ENCODE measurements at regions not wholly inside any gene's neighbourhood (a gene's known extent, or its start where the extent isn't known, plus 50 kb on each side); places are given as distances from the start of the nearest gene placed in this dataset.

DNA sequence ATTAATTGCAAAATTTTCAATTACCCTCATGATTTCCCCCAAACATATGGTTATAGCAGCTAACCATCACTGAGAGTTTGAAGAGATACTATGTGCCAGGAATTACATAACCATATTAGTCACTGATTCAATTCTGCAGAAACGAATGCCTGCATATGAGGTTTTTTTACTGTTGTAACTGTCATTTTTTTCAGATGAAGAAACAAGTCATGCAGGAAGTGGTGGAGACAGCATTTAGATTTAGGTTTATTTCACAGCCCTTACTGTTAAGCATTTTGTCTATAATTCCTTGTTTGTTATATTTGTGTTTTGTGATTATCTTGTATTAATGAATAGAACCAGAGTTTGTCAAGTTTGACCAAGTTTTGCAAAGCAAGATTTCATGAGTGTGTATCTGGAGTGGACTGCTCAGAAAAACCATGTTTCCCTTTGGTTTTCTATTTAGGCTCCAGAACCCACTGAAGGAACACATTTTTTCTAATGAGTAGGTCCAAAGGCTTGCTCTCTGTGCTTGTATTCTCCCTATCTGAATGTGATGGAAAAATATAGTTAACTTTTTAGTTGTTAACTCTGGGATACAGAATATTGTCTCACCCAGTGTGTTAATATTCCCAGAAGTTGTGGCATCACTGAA, 308.5 kb upstream of the ADAMTS5 start:
- Histone ChIP-seq H2AFZ (replicated peaks) (peak overlapping the region; percentile 6), H3K27ac (no peak overlapping the region), H3F3A (ENCODE audit: low read depth) (no peaks in the 10 kb centered on the region), H3K4me1 (no peaks in the 10 kb centered on the region), H3K4me2 (no peak overlapping the region), H3K27me3 (no peaks in the 10 kb centered on the region), H3K9ac (no peak overlapping the region), H3K4me3 (no peak overlapping the region), H3K36me3 (no peaks in the 10 kb centered on the region), H3K79me2 (ENCODE audit: low read depth) (no peaks in the 10 kb centered on the region), H3K9me3 (ENCODE audit: low read depth) (no peaks in the 10 kb centered on the region), H4K20me1 (ENCODE audit: low read depth) (no peaks in the 10 kb centered on the region)
- Mint-ChIP-seq H3K9me3 (no peaks in the 10 kb centered on the region), H3K4me3 (no peak overlapping the region), H3K27me3 (ENCODE audit: insufficient read depth, low read depth) (no peaks in the 10 kb centered on the region), H3K27ac (no peak overlapping the region), H3K36me3 (no peaks in the 10 kb centered on the region), H3K4me1 (no peaks in the 10 kb centered on the region)
- DNase-seq (ENCODE audit: low spot score): no peak
- no peak for TF ChIP-seq EZH2phosphoT487 (IDR thresholded peaks at IDR 0.05)
- TF ChIP-seq, protein P1, sequence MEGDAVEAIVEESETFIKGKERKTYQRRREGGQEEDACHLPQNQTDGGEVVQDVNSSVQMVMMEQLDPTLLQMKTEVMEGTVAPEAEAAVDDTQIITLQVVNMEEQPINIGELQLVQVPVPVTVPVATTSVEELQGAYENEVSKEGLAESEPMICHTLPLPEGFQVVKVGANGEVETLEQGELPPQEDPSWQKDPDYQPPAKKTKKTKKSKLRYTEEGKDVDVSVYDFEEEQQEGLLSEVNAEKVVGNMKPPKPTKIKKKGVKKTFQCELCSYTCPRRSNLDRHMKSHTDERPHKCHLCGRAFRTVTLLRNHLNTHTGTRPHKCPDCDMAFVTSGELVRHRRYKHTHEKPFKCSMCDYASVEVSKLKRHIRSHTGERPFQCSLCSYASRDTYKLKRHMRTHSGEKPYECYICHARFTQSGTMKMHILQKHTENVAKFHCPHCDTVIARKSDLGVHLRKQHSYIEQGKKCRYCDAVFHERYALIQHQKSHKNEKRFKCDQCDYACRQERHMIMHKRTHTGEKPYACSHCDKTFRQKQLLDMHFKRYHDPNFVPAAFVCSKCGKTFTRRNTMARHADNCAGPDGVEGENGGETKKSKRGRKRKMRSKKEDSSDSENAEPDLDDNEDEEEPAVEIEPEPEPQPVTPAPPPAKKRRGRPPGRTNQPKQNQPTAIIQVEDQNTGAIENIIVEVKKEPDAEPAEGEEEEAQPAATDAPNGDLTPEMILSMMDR (IDR thresholded peaks at IDR 0.05): no peak
- no peak for TF ChIP-seq EZH2 (IDR thresholded peaks at IDR 0.05)

DNA sequence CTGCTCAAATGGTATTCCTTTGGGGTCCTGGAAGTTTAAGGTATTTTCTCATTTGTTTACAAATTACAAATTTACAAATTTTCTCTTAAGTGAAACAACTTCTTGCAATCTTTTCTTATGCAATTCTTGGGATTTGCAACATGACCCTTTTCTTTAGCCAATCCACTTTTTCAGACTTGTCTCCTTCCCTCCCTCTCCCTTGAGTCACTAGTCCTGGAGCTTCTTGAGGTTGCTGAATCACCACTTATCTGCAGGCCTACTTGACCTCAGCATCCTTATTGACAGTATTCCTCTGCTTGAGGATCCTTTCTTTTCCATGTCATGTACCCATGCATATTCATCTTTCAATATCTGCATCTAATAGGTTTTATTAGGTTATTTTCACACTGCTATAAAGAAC, 302.8 kb upstream of the ADAMTS5 start:
- Histone ChIP-seq H3K36me3 (no peaks in the 10 kb centered on the region), H3K9me3 (ENCODE audit: low read depth) (no peaks in the 10 kb centered on the region), H3K9ac (no peak overlapping the region), H3K4me3 (no peak overlapping the region), H3K79me2 (ENCODE audit: low read depth) (no peaks in the 10 kb centered on the region), H2AFZ (replicated peaks) (no peak overlapping the region), H3K4me2 (no peak overlapping the region), H3K27ac (no peak overlapping the region), H3K4me1 (no peaks in the 10 kb centered on the region), H3F3A (ENCODE audit: low read depth) (no peaks in the 10 kb centered on the region), H4K20me1 (ENCODE audit: low read depth) (no peaks in the 10 kb centered on the region), H3K27me3 (no peaks in the 10 kb centered on the region)
- Mint-ChIP-seq H3K9me3 (no peaks in the 10 kb centered on the region), H3K4me1 (no peaks in the 10 kb centered on the region), H3K27me3 (ENCODE audit: insufficient read depth, low read depth) (no peaks in the 10 kb centered on the region), H3K27ac (no peak overlapping the region), H3K36me3 (no peaks in the 10 kb centered on the region), H3K4me3 (no peak overlapping the region)
- DNase-seq (ENCODE audit: low spot score): no peak
- no peak for TF ChIP-seq EZH2 (IDR thresholded peaks at IDR 0.05)

DNA sequence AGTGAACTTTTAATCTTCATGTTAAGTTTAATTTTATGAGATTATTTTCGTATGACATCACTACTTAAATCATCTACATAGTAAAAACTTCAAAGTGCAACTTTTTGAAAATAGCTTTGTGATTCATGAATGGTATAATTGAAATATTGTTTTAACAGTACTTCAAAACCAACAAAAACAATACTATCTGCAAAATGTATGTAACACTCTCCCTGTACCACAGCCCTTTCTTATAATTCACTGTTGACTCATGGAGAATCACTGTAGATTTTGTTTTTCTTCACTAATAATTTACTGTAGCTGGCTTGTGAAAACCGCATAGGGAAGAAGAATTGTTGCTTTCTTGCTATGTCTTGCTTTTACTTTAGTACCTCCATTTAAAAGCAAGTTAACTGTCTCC, 301.4 kb upstream of the ADAMTS5 start:
- H3K9me3 Mint-ChIP-seq: no peaks in the 10 kb centered on the region
- Histone ChIP-seq H3K9me3 (ENCODE audit: low read depth) (no peaks in the 10 kb centered on the region), H3K4me3 (no peak overlapping the region), H3K79me2 (ENCODE audit: low read depth) (no peaks in the 10 kb centered on the region), H3K36me3 (no peaks in the 10 kb centered on the region), H4K20me1 (ENCODE audit: low read depth) (no peaks in the 10 kb centered on the region), H3K9ac (no peak overlapping the region), H2AFZ (replicated peaks) (no peak overlapping the region), H3K27me3 (no peaks in the 10 kb centered on the region), H3K27ac (no peak overlapping the region), H3K4me2 (no peak overlapping the region), H3F3A (ENCODE audit: low read depth) (no peaks in the 10 kb centered on the region), H3K4me1 (no peaks in the 10 kb centered on the region)
- DNase-seq (ENCODE audit: low spot score): no peak
- H3K27me3 Mint-ChIP-seq (ENCODE audit: insufficient read depth, low read depth): no peaks in the 10 kb centered on the region
- TF ChIP-seq, protein P1 (IDR thresholded peaks at IDR 0.05): no peak
- no peak for TF ChIP-seq EZH2phosphoT487 (IDR thresholded peaks at IDR 0.05)
- H3K36me3 Mint-ChIP-seq: no peaks in the 10 kb centered on the region
- H3K4me1 Mint-ChIP-seq: no peaks in the 10 kb centered on the region
- H3K4me3 Mint-ChIP-seq: no peak overlapping the region
- H3K27ac Mint-ChIP-seq: no peak overlapping the region

DNA sequence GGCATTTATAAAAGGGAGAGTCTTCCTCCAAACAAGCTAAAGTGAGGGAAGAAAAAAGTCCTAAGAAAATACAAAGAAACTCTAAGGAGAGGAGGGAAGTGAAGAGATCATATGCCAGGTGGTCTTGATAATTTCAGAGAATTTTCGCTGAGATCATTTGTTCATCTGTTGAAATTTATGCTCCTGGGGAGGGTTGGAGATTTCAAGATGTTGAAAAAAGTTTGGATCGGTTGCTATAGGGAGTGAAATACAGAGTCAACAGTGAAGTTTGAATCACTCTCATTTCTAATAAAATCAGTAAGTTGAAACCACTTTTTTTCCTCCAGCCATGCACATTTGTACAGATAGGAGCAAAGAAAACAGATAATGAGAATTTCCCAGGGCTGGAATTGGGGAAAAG, 299.1 kb upstream of the ADAMTS5 start:
- Histone ChIP-seq H3K4me1 (no peaks in the 10 kb centered on the region), H3K4me2 (no peak overlapping the region), H3K36me3 (no peaks in the 10 kb centered on the region), H3K4me3 (no peak overlapping the region), H3K79me2 (ENCODE audit: low read depth) (no peaks in the 10 kb centered on the region), H3K27ac (no peak overlapping the region), H2AFZ (replicated peaks) (peak overlapping the region; percentile 64), H3K9ac (no peak overlapping the region), H3K9me3 (ENCODE audit: low read depth) (no peaks in the 10 kb centered on the region), H3F3A (ENCODE audit: low read depth) (no peaks in the 10 kb centered on the region), H4K20me1 (ENCODE audit: low read depth) (no peaks in the 10 kb centered on the region), H3K27me3 (no peaks in the 10 kb centered on the region)
- no peaks in the 10 kb centered on the region for H3K9me3 Mint-ChIP-seq
- no peak overlapping the region for H3K4me3 Mint-ChIP-seq
- DNase-seq (ENCODE audit: low spot score): no peak
- H3K27ac Mint-ChIP-seq: no peak overlapping the region
- H3K36me3 Mint-ChIP-seq: no peaks in the 10 kb centered on the region
- TF ChIP-seq EZH2phosphoT487 (IDR thresholded peaks at IDR 0.05) (no peak), EZH2 (IDR thresholded peaks at IDR 0.05) (no peak)
- TF ChIP-seq, protein P1 (IDR thresholded peaks at IDR 0.05): no peak
- H3K27me3 Mint-ChIP-seq (ENCODE audit: insufficient read depth, low read depth): peaks cover 2% of the 10 kb centered on the region
- H3K4me1 Mint-ChIP-seq: no peaks in the 10 kb centered on the region
